HFFc6 (cell line): ENCODE measurements at regions not wholly inside any gene's neighbourhood (a gene's known extent, or its start where the extent isn't known, plus 50 kb on each side); places are given as distances from the start of the nearest gene placed in this dataset.

Experiments
- DNase-seq: peaks from one replicate; pipeline ENCODE4 v3.0.0-alpha.2; 2018
- H3K27ac Mint-ChIP-seq: 2 replicates; pipeline ENCODE4 v1.8.0; 2020; ENCODE audit warnings: mild to moderate bottlenecking, mixed read lengths
- H3K27me3 Mint-ChIP-seq: 2 replicates; pipeline ENCODE4 v1.8.0; 2021; ENCODE audit warnings: mild to moderate bottlenecking, moderate library complexity, mixed read lengths; ENCODE audit not compliant: insufficient read depth
- H3K36me3 Mint-ChIP-seq: 2 replicates; pipeline ENCODE4 v1.8.0; 2021; ENCODE audit warnings: low read depth, mixed read lengths
- H3K4me1 Mint-ChIP-seq: 2 replicates; pipeline ENCODE4 v1.8.0; 2020; ENCODE audit warnings: low read depth, mixed read lengths
- H3K4me3 Mint-ChIP-seq: 2 replicates; pipeline ENCODE4 v1.8.0; 2020; ENCODE audit warnings: mild to moderate bottlenecking, moderate library complexity, mixed read lengths
- H3K9me3 Mint-ChIP-seq: 2 replicates; pipeline ENCODE4 v1.8.0; 2020; ENCODE audit warnings: mild to moderate bottlenecking, mixed read lengths
- TF ChIP-seq, protein P1 (sequence below): fragments of 200-600 bp; sonication (generic); IDR thresholded peaks from 2 replicates; pipeline ENCODE4 v1.5.0; 2021; ENCODE audit warnings: antibody characterized with exemption, mild to moderate bottlenecking

DNA sequence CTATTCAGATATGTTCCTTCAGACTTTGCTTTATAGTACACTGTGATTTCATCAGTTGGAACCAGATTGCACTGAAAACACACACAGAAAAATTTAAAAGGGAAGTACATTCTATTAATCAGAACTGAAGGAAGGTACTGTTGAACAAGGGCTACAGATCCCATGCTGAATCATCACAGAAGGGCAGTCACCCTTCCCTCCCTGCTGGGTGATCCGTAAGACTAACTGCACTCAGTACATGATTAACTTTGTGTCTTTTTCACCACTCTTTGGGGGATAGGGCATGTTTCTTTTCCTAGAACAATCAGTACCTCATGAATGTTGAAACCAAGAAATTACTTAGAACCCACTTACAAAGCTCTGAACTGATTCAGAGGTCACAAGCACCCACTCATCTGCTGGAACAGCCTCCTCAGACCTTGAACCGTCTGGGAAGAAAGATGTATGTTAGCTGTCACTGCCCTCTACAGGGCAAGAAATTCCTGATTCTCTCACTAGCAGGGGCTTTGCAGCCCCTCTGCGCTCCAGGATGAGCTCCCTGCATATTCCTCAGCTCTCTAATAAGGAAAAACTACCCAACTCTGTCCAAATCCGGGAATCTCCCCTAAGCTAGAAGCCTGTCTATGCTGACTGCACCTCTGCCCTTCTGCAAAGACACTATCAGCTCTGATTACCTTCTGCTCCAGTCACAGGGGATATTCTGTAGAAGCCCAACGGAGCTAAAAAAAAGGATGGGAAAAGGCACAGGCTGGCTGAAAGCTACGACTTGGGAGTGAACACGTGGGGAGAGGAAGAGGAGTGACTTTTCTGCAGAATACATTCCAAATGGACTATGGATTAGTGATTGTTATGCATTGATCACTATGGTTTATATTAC is 51.0 kb downstream of the IARS1 start:
- peak overlapping the region; percentile 2; the same call in 1 of the 2 replicates for H3K4me3 Mint-ChIP-seq
- H3K9me3 Mint-ChIP-seq, result no peaks in the 10 kb centered on the region
- H3K36me3 Mint-ChIP-seq, result peaks cover 74% of the 10 kb centered on the region
- H3K27me3 Mint-ChIP-seq, result no peaks in the 10 kb centered on the region; the same call in 1 of the 2 replicates
- TF ChIP-seq, protein P1, sequence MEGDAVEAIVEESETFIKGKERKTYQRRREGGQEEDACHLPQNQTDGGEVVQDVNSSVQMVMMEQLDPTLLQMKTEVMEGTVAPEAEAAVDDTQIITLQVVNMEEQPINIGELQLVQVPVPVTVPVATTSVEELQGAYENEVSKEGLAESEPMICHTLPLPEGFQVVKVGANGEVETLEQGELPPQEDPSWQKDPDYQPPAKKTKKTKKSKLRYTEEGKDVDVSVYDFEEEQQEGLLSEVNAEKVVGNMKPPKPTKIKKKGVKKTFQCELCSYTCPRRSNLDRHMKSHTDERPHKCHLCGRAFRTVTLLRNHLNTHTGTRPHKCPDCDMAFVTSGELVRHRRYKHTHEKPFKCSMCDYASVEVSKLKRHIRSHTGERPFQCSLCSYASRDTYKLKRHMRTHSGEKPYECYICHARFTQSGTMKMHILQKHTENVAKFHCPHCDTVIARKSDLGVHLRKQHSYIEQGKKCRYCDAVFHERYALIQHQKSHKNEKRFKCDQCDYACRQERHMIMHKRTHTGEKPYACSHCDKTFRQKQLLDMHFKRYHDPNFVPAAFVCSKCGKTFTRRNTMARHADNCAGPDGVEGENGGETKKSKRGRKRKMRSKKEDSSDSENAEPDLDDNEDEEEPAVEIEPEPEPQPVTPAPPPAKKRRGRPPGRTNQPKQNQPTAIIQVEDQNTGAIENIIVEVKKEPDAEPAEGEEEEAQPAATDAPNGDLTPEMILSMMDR, result peak; percentile 80
- H3K4me1 Mint-ChIP-seq, result peaks cover 61% of the 10 kb centered on the region
- DNase-seq, result peak; percentile 63
- peak overlapping the region; percentile 88 for H3K27ac Mint-ChIP-seq

DNA sequence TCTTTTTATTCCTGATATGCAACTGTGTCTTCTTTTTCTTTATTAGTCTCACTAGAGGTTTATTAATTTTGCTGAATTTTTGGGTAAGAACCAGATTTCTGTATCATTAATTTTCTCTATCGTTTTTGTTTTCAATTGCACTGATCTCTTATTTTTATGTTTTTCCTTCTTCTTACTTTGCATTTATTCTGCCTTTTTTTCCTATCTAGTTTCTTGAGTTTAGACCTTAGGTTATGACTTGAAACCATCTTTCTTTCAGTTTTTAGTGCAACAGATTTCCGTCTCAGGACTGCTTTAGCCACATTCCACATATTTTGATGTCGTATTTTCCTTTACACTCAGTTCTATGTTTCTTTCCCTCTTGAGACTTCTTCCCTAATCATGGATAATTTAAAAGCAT is 56.6 kb downstream of the IARS1 start:
- H3K9me3 Mint-ChIP-seq, result no peaks in the 10 kb centered on the region
- TF ChIP-seq, protein P1, result no peak
- H3K4me3 Mint-ChIP-seq, result no peak overlapping the region
- peaks cover 6% of the 10 kb centered on the region for H3K4me1 Mint-ChIP-seq
- H3K36me3 Mint-ChIP-seq, result peaks cover 49% of the 10 kb centered on the region
- DNase-seq, result no peak
- peaks cover 3% of the 10 kb centered on the region; the same call in 1 of the 2 replicates for H3K27me3 Mint-ChIP-seq
- no peak overlapping the region for H3K27ac Mint-ChIP-seq

DNA sequence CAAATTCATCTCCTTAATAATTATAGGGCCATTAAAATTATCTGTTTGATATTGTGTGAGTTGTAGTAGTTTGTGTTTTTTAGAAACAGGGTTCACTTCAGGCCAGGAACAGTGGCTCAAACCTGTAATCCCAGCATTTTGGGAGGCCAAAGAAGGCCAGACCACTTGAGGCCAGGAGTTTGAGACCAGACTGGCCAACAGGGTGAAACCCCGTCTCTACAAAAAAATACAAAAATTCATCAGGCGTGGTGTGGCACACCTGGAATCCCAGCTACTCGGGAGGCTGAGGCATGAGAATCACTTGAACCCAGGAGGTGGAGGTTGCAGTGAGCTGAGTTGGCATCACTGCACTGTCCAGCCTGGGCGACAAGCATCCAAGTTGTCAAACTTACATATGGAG is 57.0 kb downstream of the IARS1 start:
- peaks cover 45% of the 10 kb centered on the region for H3K36me3 Mint-ChIP-seq
- H3K4me3 Mint-ChIP-seq, result no peak overlapping the region

DNA sequence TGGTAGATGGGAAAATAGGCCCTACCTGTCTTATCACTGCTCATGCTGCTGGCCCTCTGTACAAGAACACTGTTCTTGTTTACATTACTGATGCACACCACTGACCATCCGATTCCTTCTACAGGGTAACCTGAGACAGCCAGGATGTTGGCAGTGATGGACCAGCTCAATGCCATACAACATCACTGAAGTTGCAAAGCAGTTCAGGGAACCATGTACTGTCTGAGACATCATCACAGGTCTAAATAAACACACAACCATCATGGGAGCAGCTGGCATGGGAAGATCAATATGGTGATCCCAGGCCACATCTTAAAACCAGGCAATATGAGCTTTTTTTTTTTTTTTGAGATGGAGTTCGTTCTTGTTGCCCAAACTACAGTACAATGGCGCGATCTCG is 59.0 kb downstream of the IARS1 start:
- Mint-ChIP-seq H3K9me3 (no peaks in the 10 kb centered on the region), H3K4me1 (no peaks in the 10 kb centered on the region), H3K27me3 (peaks cover 3% of the 10 kb centered on the region; the same call in 1 of the 2 replicates), H3K27ac (no peak overlapping the region), H3K4me3 (no peak overlapping the region), H3K36me3 (peaks cover 38% of the 10 kb centered on the region)
- no peak for DNase-seq
- TF ChIP-seq, protein P1, result no peak

More for the DNA sequence above, 57.0 kb downstream of the IARS1 start:
- peaks cover 1% of the 10 kb centered on the region; the same call in 1 of the 2 replicates for H3K4me1 Mint-ChIP-seq
- no peak overlapping the region for H3K27ac Mint-ChIP-seq
- TF ChIP-seq, protein P1, result no peak
- no peaks in the 10 kb centered on the region for H3K9me3 Mint-ChIP-seq
- H3K27me3 Mint-ChIP-seq, result peaks cover 3% of the 10 kb centered on the region; the same call in 1 of the 2 replicates
- no peak for DNase-seq

DNA sequence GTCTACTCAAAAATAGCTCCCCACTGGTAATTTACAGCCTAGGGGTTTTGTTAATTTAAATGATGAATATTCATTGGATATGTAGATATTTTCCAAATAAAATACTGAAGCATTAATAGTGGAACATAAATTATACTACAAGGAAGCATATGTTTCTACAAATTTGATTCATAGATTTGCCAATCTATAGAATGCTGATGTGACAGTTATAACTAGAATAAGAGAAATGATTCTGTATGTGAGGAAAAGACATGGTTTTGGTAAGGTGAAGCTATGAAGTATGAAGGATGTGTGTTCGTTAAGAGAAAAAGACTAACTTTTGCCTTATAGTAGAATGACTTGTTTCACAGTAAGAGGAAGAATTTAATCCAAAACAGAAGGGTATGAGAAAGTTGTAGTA is 61.3 kb downstream of the IARS1 start:
- peaks cover 30% of the 10 kb centered on the region for H3K36me3 Mint-ChIP-seq
- no peak overlapping the region for H3K4me3 Mint-ChIP-seq
- no peak for DNase-seq
- no peaks in the 10 kb centered on the region for H3K4me1 Mint-ChIP-seq
- no peaks in the 10 kb centered on the region for H3K9me3 Mint-ChIP-seq
- TF ChIP-seq, protein P1, result no peak
- no peak overlapping the region for H3K27ac Mint-ChIP-seq
- H3K27me3 Mint-ChIP-seq, result peaks cover 3% of the 10 kb centered on the region; the same call in 1 of the 2 replicates
